ENCODE measurements at regions not wholly inside any gene's neighbourhood (a gene's known extent, or its start where the extent isn't known, plus 50 kb on each side); places are given as distances from the start of the nearest gene placed in this dataset.

GRCh38 chr2:106306387-106306786 is 112.3 kb upstream of the UXS1 start:
- no peak for TF ChIP-seq ZBTB33 (IDR thresholded peaks at IDR 0.05; ENCODE audit: extremely low read depth, insufficient replicate concordance, low read length)
- no peak for TF ChIP-seq EZH2 (IDR thresholded peaks at IDR 0.05)
- no peak for TF ChIP-seq CTCF (IDR thresholded peaks at IDR 0.05 in 2 of 3, conservative IDR thresholded peaks at IDR 0.05 in 1 of 3; ENCODE audit: borderline replicate concordance in 1 of 3, insufficient read depth in 1 of 3, low read depth in 2 of 3, low read length in 2 of 3)
- TF ChIP-seq SP1 (IDR thresholded peaks at IDR 0.05; ENCODE audit: low read depth), result no peak
- no peak for TF ChIP-seq TCF7L2 (IDR thresholded peaks at IDR 0.05; ENCODE audit: borderline replicate concordance, extremely low read depth, insufficient read depth, insufficient read length)
- TF ChIP-seq, protein P1, sequence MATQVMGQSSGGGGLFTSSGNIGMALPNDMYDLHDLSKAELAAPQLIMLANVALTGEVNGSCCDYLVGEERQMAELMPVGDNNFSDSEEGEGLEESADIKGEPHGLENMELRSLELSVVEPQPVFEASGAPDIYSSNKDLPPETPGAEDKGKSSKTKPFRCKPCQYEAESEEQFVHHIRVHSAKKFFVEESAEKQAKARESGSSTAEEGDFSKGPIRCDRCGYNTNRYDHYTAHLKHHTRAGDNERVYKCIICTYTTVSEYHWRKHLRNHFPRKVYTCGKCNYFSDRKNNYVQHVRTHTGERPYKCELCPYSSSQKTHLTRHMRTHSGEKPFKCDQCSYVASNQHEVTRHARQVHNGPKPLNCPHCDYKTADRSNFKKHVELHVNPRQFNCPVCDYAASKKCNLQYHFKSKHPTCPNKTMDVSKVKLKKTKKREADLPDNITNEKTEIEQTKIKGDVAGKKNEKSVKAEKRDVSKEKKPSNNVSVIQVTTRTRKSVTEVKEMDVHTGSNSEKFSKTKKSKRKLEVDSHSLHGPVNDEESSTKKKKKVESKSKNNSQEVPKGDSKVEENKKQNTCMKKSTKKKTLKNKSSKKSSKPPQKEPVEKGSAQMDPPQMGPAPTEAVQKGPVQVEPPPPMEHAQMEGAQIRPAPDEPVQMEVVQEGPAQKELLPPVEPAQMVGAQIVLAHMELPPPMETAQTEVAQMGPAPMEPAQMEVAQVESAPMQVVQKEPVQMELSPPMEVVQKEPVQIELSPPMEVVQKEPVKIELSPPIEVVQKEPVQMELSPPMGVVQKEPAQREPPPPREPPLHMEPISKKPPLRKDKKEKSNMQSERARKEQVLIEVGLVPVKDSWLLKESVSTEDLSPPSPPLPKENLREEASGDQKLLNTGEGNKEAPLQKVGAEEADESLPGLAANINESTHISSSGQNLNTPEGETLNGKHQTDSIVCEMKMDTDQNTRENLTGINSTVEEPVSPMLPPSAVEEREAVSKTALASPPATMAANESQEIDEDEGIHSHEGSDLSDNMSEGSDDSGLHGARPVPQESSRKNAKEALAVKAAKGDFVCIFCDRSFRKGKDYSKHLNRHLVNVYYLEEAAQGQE (IDR thresholded peaks at IDR 0.05; ENCODE audit: low read depth), result no peak
- TF ChIP-seq RAD21 (IDR thresholded peaks at IDR 0.05; ENCODE audit: low read depth), result no peak
